Adrenal gland (tissue), 9 donors: ENCODE measurements at regions not wholly inside any gene's neighbourhood (a gene's known extent, or its start where the extent isn't known, plus 50 kb on each side); places are given as distances from the start of the nearest gene placed in this dataset.

ENCODE experiments used
- DNase-seq, 7 donors: peaks; one replicate each; pipeline ENCODE4 v3.0.0-alpha.2; 2019 to 2020
- H3K27ac ChIP-seq, 5 donors: fragments of 200-600 bp; sonication (generic) in 4 of 5; 1 replicate in 3 of 5; 2 replicates in 2 of 5; pipeline versions ENCODE4 v1.5.1 to v1.8.0; 2016 to 2020; ENCODE audit warnings: mild to moderate bottlenecking in 1 of 5
- H3K27me3 ChIP-seq: fragments of 200-600 bp; 2 replicates; pipeline ENCODE4 v1.8.0; 2021
- H3K36me3 ChIP-seq, 2 donors: fragments of 200-600 bp; replicated peaks in 1 of 2; 1 replicate in 1 of 2; 2 replicates in 1 of 2; pipeline versions ENCODE4 v1.5.1 to v1.8.0; 2018 to 2022
- H3K4me1 ChIP-seq, 2 donors: fragments of 200-600 bp; replicated peaks in 1 of 2; 1 replicate in 1 of 2; 2 replicates in 1 of 2; pipeline versions ENCODE4 v1.5.1 to v1.8.0; 2018 to 2021
- H3K4me3 ChIP-seq, 4 donors: fragments of 200-600 bp; sonication (generic) in 3 of 4; one replicate each; pipeline ENCODE4 v1.5.1; 2016 to 2018
- H3K9me3 ChIP-seq, 3 donors: fragments of 200-600 bp; sonication (generic) in 1 of 3; replicated peaks in 1 of 3; 1 replicate in 2 of 3; 2 replicates in 1 of 3; pipeline versions ENCODE4 v1.5.1 to v1.8.0; 2016 to 2021
- CTCF ChIP-seq, 6 experiments: fragments of 450-650 bp in 4 of 6; fragments of 200-600 bp in 2 of 6; sonication (generic) in 1 of 6; IDR thresholded peaks; 1 replicate in 5 of 6; 2 replicates in 1 of 6; pipeline versions ENCODE4 v1.5.1 to v1.8.0; 2016 to 2021; ENCODE audit warnings: antibody characterized with exemption in 6 of 6, mild to moderate bottlenecking in 2 of 6, moderate library complexity in 1 of 6
- POLR2A ChIP-seq, 2 donors: fragments of 450-650 bp; IDR thresholded peaks; one replicate each; pipeline ENCODE4 v1.6.1; 2017; ENCODE audit warnings: antibody characterized with exemption in 2 of 2, mild to moderate bottlenecking in 2 of 2, moderate library complexity in 1 of 2
- WGBS, 4 donors: extraction: QIAGEN DNeasy Blood & Tissue Kit in 2 of 4; methylation state at CpG; one replicate each; pipeline versions ENCODE4 v1.1.5 to v1.1.7; 2013 to 2017; 5-methylcytosine and 5-hydroxymethylcytosine counted together
- intact Hi-C, 2 donors: fragments of 100-400 bp; cut with DNase I; formaldehyde crosslinking; loops; one replicate each; pipeline versions ENCODE4 v1.14.1 to v1.15.0; 2022 to 2023
- donor health status: healthy with polysubstance abuse.
- donor health status: Bipolar disorder and iron deficiency.
- donor health status: DM: yes; HTN: yes; CAD: no.
- donor health status: DM: no; HTN: no; CAD: no.
- donor health status: DM: no; HTN: no; CAD: no.

GRCh38 chr18:71441156-71441555 lies 1103.0 kb downstream of the CBLN2 start:
- no peak for DNase-seq
- TF ChIP-seq POLR2A (IDR thresholded peaks at IDR 0.05) (no peak), CTCF (IDR thresholded peaks at IDR 0.05) (no peak)

GRCh38 chr18:71437511-71437910 lies 1106.6 kb downstream of the CBLN2 start:
- no peak overlapping the region for H3K27ac ChIP-seq
- no peak for DNase-seq
- intact Hi-C loops: no loop called here
- H3K9me3 ChIP-seq: no peaks in the 10 kb centered on the region
- H3K36me3 ChIP-seq: no peaks in the 10 kb centered on the region
- TF ChIP-seq CTCF (IDR thresholded peaks at IDR 0.05) (no peak), POLR2A (IDR thresholded peaks at IDR 0.05) (no peak)
- H3K27me3 ChIP-seq: no peaks in the 10 kb centered on the region
- whole genome bisulfite sequencing, 4 donors: 72 to 78% (median 75%) methylated on average over 2 of the region's 2 CpGs
- no peak overlapping the region for H3K4me3 ChIP-seq
- no peaks in the 10 kb centered on the region for H3K4me1 ChIP-seq

More at GRCh38 chr18:71441156-71441555, 1103.0 kb downstream of the CBLN2 start:
- intact Hi-C loops: no loop called here
- 47 to 58% (median 51%) methylated on average over 4 of the region's 4 CpGs for WGBS, 4 donors
- Histone ChIP-seq H3K36me3 (no peaks in the 10 kb centered on the region), H3K27me3 (no peaks in the 10 kb centered on the region), H3K9me3 (no peaks in the 10 kb centered on the region), H3K4me3 (no peak overlapping the region), H3K27ac (no peak overlapping the region), H3K4me1 (no peaks in the 10 kb centered on the region)

- Histone ChIP-seq H3K4me1 (no peaks in the 10 kb centered on the region), H3K27me3 (no peaks in the 10 kb centered on the region), H3K9me3 (no peaks in the 10 kb centered on the region), H3K36me3 (no peaks in the 10 kb centered on the region), H3K4me3 (no peak overlapping the region), H3K27ac (no peak overlapping the region)
- 65 to 79% (median 74%) methylated on average over 2 of the region's 2 CpGs for WGBS, 4 donors
- TF ChIP-seq CTCF (IDR thresholded peaks at IDR 0.05): no peak
- TF ChIP-seq POLR2A (IDR thresholded peaks at IDR 0.05): no peak
- intact Hi-C loops: no loop called here
- DNase-seq: no peak
Observed at GRCh38 chr18:71433373-71433772, 1110.8 kb downstream of the CBLN2 start.

GRCh38 chr18:71431689-71432088 lies 1112.5 kb downstream of the CBLN2 start:
- Histone ChIP-seq H3K4me1 (no peaks in the 10 kb centered on the region), H3K27ac (no peak overlapping the region), H3K27me3 (no peaks in the 10 kb centered on the region), H3K9me3 (no peaks in the 10 kb centered on the region), H3K4me3 (no peak overlapping the region), H3K36me3 (no peaks in the 10 kb centered on the region)
- intact Hi-C loops: no loop called here
- TF ChIP-seq POLR2A (IDR thresholded peaks at IDR 0.05) (no peak), CTCF (IDR thresholded peaks at IDR 0.05) (no peak)
- no peak for DNase-seq
